GM12872 (cell line): ENCODE measurements at regions not wholly inside any gene's neighbourhood (a gene's known extent, or its start where the extent isn't known, plus 50 kb on each side); places are given as distances from the start of the nearest gene placed in this dataset.

Experiments used
- CTCF ChIP-seq: IDR thresholded peaks from 3 replicates; pipeline ENCODE4 v1.5.1; 2011; ENCODE audit warnings: low read depth, mild to moderate bottlenecking, low read length, moderate library complexity; ENCODE audit not compliant: insufficient read depth

GRCh38 chr15:85929786-85930185, 135.1 kb upstream of the KLHL25 start:
- TF ChIP-seq CTCF: no peak

- TF ChIP-seq CTCF: no peak
Observed at GRCh38 chr15:85932391-85932790, 137.7 kb upstream of the KLHL25 start.

- no peak for TF ChIP-seq CTCF
Observed at GRCh38 chr15:85934691-85935090, 140.0 kb upstream of the KLHL25 start.

- no peak for TF ChIP-seq CTCF
Observed at GRCh38 chr15:85935182-85935581, 140.5 kb upstream of the KLHL25 start.

- TF ChIP-seq CTCF: no peak
Observed at GRCh38 chr15:85937661-85938060, 142.0 kb upstream of the AGBL1 start.

- no peak for TF ChIP-seq CTCF
Observed at GRCh38 chr15:85941186-85941855, 138.3 kb upstream of the AGBL1 start.

GRCh38 chr15:85942632-85943031, 137.0 kb upstream of the AGBL1 start:
- TF ChIP-seq CTCF: no peak
